ENCODE measurements at regions not wholly inside any gene's neighbourhood (a gene's known extent, or its start where the extent isn't known, plus 50 kb on each side); places are given as distances from the start of the nearest gene placed in this dataset.
A peak's percentile ranks its signal among the peaks of the same experiment; 100 is the strongest.

- Histone ChIP-seq H3K36me3 (ENCODE audit: control insufficient read depth, insufficient read depth, low read length) (no peaks in the 10 kb centered on the region), H3K4me3 (ENCODE audit: low read depth, low read length) (no peak overlapping the region), H3K27me3 (ENCODE audit: control insufficient read depth, insufficient read depth, low read length) (peaks cover 3% of the 10 kb centered on the region)
- DNase-seq (ENCODE audit: low read depth) (no peak), FAIRE-seq (peak; percentile 7)
- TF ChIP-seq CTCF (IDR thresholded peaks at IDR 0.05; ENCODE audit: insufficient read depth, low read length, severe bottlenecking) = no peak
These were observed 449.7 kb downstream of the TXNL1 start for GRCh38 chr18:56188529-56189275.

GRCh38 chr18:56186319-56186718, 452.1 kb downstream of the TXNL1 start:
- Histone ChIP-seq H3K4me3 (ENCODE audit: low read depth, low read length) (no peak overlapping the region), H3K27me3 (ENCODE audit: control insufficient read depth, insufficient read depth, low read length) (peaks cover 3% of the 10 kb centered on the region), H3K36me3 (ENCODE audit: control insufficient read depth, insufficient read depth, low read length) (no peaks in the 10 kb centered on the region)
- DNase-seq (ENCODE audit: low read depth) = no peak
- no peak for FAIRE-seq
- TF ChIP-seq CTCF (IDR thresholded peaks at IDR 0.05; ENCODE audit: insufficient read depth, low read length, severe bottlenecking) = no peak

- Histone ChIP-seq H3K27me3 (ENCODE audit: control insufficient read depth, insufficient read depth, low read length) (no peaks in the 10 kb centered on the region), H3K36me3 (ENCODE audit: control insufficient read depth, insufficient read depth, low read length) (no peaks in the 10 kb centered on the region), H3K4me3 (ENCODE audit: low read depth, low read length) (no peak overlapping the region)
- DNase-seq (ENCODE audit: low read depth) (no peak), FAIRE-seq (no peak)
- no peak for TF ChIP-seq CTCF (IDR thresholded peaks at IDR 0.05; ENCODE audit: insufficient read depth, low read length, severe bottlenecking)
These were observed 453.3 kb downstream of the TXNL1 start for GRCh38 chr18:56185126-56185525.

GRCh38 chr18:56176751-56177150, 461.6 kb downstream of the TXNL1 start:
- Histone ChIP-seq H3K4me3 (ENCODE audit: low read depth, low read length) (no peak overlapping the region), H3K36me3 (ENCODE audit: control insufficient read depth, insufficient read depth, low read length) (no peaks in the 10 kb centered on the region), H3K27me3 (ENCODE audit: control insufficient read depth, insufficient read depth, low read length) (no peaks in the 10 kb centered on the region)
- no peak for DNase-seq (ENCODE audit: low read depth)
- TF ChIP-seq CTCF (IDR thresholded peaks at IDR 0.05; ENCODE audit: insufficient read depth, low read length, severe bottlenecking) = no peak
- no peak for FAIRE-seq

GRCh38 chr18:56175330-56176001, 462.9 kb downstream of the TXNL1 start:
- DNase-seq (ENCODE audit: low read depth) = no peak
- no peak for TF ChIP-seq CTCF (IDR thresholded peaks at IDR 0.05; ENCODE audit: insufficient read depth, low read length, severe bottlenecking)
- no peak overlapping the region for H3K4me3 ChIP-seq (ENCODE audit: low read depth, low read length)
- no peaks in the 10 kb centered on the region for H3K36me3 ChIP-seq (ENCODE audit: control insufficient read depth, insufficient read depth, low read length)
- FAIRE-seq = no peak
- H3K27me3 ChIP-seq (ENCODE audit: control insufficient read depth, insufficient read depth, low read length) = no peaks in the 10 kb centered on the region

All from bronchial epithelial cell (primary cell).